OCI-LY7 (cell line): ENCODE measurements at regions not wholly inside any gene's neighbourhood (a gene's known extent, or its start where the extent isn't known, plus 50 kb on each side); places are given as distances from the start of the nearest gene placed in this dataset.

Source experiments
- CTCF ChIP-seq: fragments of 200-600 bp; sonication (generic); conservative IDR thresholded peaks from 2 replicates; pipeline ENCODE4 v1.5.1; 2014; ENCODE audit warnings: mild to moderate bottlenecking, antibody characterized with exemption, low read length, moderate library complexity, mixed read lengths
- EZH2phosphoT487 ChIP-seq: fragments of 200-600 bp; sonication (generic); IDR thresholded peaks from 2 replicates; pipeline ENCODE4 v1.6.1; 2018; ENCODE audit warnings: low read depth, borderline replicate concordance, mild to moderate bottlenecking, mixed run types, antibody characterized with exemption, low read length, moderate library complexity, mixed read lengths

- no peak for TF ChIP-seq CTCF
- no peak for TF ChIP-seq EZH2phosphoT487
These were observed 216.4 kb downstream of the MN1 start for GRCh38 chr22:27585141-27585540.
